GM12878 (cell line): ENCODE measurements at regions not wholly inside any gene's neighbourhood (a gene's known extent, or its start where the extent isn't known, plus 50 kb on each side); places are given as distances from the start of the nearest gene placed in this dataset.

Experiments
- ATAC-seq: fragments of 200-7000 bp; cut with Tn5 transposase; 3 replicates; pipeline ENCODE4 v1.9.1; 2020; ENCODE audit warnings: mild to moderate bottlenecking, moderate library complexity
- BruUV-seq: library from RNA; stranded (reverse); fragments of 400-500 nt; replicated peaks from 2 replicates; lab custom pipeline; 2021; lab: Mats Ljungman, UMichigan
- CTCF ChIA-PET: fragments of 300-600 bp; sonication (Branson Sonifier 250); formaldehyde crosslinking; extraction: SDS; loops from one replicate; lab custom pipeline; 2021; ENCODE audit warnings: inconsistent platforms; lab: Yijun Ruan, JAX
- POLR2A ChIA-PET: fragments of 350-600 bp; formaldehyde crosslinking; extraction: SDS; loops from one replicate; lab custom pipeline; 2021; ENCODE audit warnings: inconsistent platforms; lab: Charles Lee
- RAD21 ChIA-PET: fragments of 300-600 bp; sonication (Branson Sonifier 250); formaldehyde crosslinking; loops from one replicate; lab custom pipeline; 2023; ENCODE audit warnings: antibody characterized with exemption; ENCODE audit not compliant: unreplicated experiment; lab: Charles Lee
- SMC1A ChIA-PET: fragments of 300-600 bp; sonication (Branson Sonifier 250); formaldehyde crosslinking; loops from one replicate; lab custom pipeline; 2023; ENCODE audit not compliant: unreplicated experiment, uncharacterized antibody; lab: Charles Lee
- DNase-seq: peaks from one replicate; pipeline ENCODE4 v3.0.0-alpha.2; 2011; ENCODE audit warnings: low read depth, low spot score
- FAIRE-seq: peaks from 3 replicates; lab custom pipeline; 2011; peaks lifted over from hg19 to GRCh38; lab: Jason Lieb, UNC
- H2AFZ ChIP-seq: 2 replicates; pipeline ENCODE4 v1.6.0; 2011; ENCODE audit warnings: low read depth, low read length, control low read depth; ENCODE audit not compliant: control insufficient read depth
- H3K27ac ChIP-seq: 2 replicates; pipeline ENCODE4 v1.5.1; 2011; ENCODE audit warnings: control low read depth; ENCODE audit not compliant: control insufficient read depth, insufficient read depth
- H3K27me3 ChIP-seq, 2 experiments: replicated peaks in 1 of 2; 2 replicates each; pipeline versions ENCODE4 v1.6.0 to v1.6.1; 2011; ENCODE audit warnings: low read length in 1 of 2; ENCODE audit not compliant: control insufficient read depth in 2 of 2, insufficient read depth in 2 of 2
- H3K36me3 ChIP-seq, 2 experiments: 2 replicates each; pipeline ENCODE4 v1.5.1; 2011; ENCODE audit warnings: low read length in 1 of 2; ENCODE audit not compliant: control insufficient read depth in 2 of 2, insufficient read depth in 2 of 2
- H3K4me1 ChIP-seq: 2 replicates; pipeline ENCODE4 v1.6.1; 2011; ENCODE audit warnings: mild to moderate bottlenecking, low read length, moderate library complexity, mixed read lengths; ENCODE audit not compliant: control insufficient read depth, insufficient read depth
- H3K4me2 ChIP-seq: 2 replicates; pipeline ENCODE4 v1.6.0; 2011; ENCODE audit warnings: control low read depth; ENCODE audit not compliant: control insufficient read depth, insufficient read depth
- H3K4me3 ChIP-seq: fragments of 200-600 bp; sonication (generic); 2 replicates; pipeline ENCODE4 v1.5.1; 2016
- H3K79me2 ChIP-seq: 2 replicates; pipeline ENCODE4 v1.6.0; 2011; ENCODE audit warnings: low read length; ENCODE audit not compliant: control insufficient read depth, insufficient read depth
- H3K9ac ChIP-seq: 2 replicates; pipeline ENCODE4 v1.8.0; 2011; ENCODE audit warnings: low read length, control low read depth, mixed read lengths; ENCODE audit not compliant: control insufficient read depth, insufficient read depth
- H3K9me3 ChIP-seq: replicated peaks from 3 replicates; pipeline ENCODE4 v1.5.1; 2011; ENCODE audit warnings: mild to moderate bottlenecking, low read length; ENCODE audit not compliant: control insufficient read depth, insufficient read depth
- H4K20me1 ChIP-seq: 2 replicates; pipeline ENCODE4 v1.6.0; 2011; ENCODE audit not compliant: control insufficient read depth, insufficient read depth
- CBFB ChIP-seq: IDR thresholded peaks from 2 replicates; pipeline ENCODE4 v1.6.1; 2016; ENCODE audit warnings: antibody characterized with exemption, low read depth
- CBX3 ChIP-seq: fragments of 200-600 bp; sonication (generic); IDR thresholded peaks from 2 replicates; pipeline ENCODE4 v1.6.1; 2016; ENCODE audit warnings: low read depth, borderline replicate concordance
- CTCF ChIP-seq, 3 experiments: IDR thresholded peaks in 2 of 3; conservative IDR thresholded peaks in 1 of 3; 2 replicates each; pipeline ENCODE4 v1.5.1; 2011; ENCODE audit warnings: low read depth in 3 of 3, low read length in 3 of 3, mild to moderate bottlenecking in 3 of 3, control low read depth in 2 of 3, moderate library complexity in 2 of 3, inconsistent platforms in 1 of 3, mixed read lengths in 1 of 3; ENCODE audit not compliant: control insufficient read depth in 2 of 3, insufficient read depth in 1 of 3; ENCODE audit errors: extremely low read depth in 1 of 3
- E2F8 ChIP-seq: fragments of 450-650 bp; IDR thresholded peaks from 2 replicates; pipeline ENCODE4 v1.6.1; 2018; ENCODE audit warnings: mild to moderate bottlenecking, low read depth, moderate library complexity; ENCODE audit not compliant: partially characterized antibody
- ETV6 ChIP-seq, 2 experiments: fragments of 450-650 bp in 1 of 2; IDR thresholded peaks in 1 of 2; conservative IDR thresholded peaks in 1 of 2; 2 replicates each; pipeline ENCODE4 v1.6.1; 2014; ENCODE audit warnings: antibody characterized with exemption in 1 of 2, borderline replicate concordance in 1 of 2, low read depth in 1 of 2, mild to moderate bottlenecking in 1 of 2, moderate library complexity in 1 of 2
- MXI1 ChIP-seq: fragments of 150-350 bp; IDR thresholded peaks from 2 replicates; pipeline ENCODE4 v1.6.1; 2011; ENCODE audit warnings: low read depth, mild to moderate bottlenecking, inconsistent platforms, low read length, improper control_type of control experiment
- NFYB ChIP-seq: IDR thresholded peaks from 2 replicates; pipeline ENCODE4 v1.6.1; 2011; ENCODE audit warnings: low read depth, mild to moderate bottlenecking, low read length, improper control_type of control experiment, moderate library complexity; ENCODE audit not compliant: insufficient read depth
- NR2F1 ChIP-seq: fragments of 450-650 bp; conservative IDR thresholded peaks from 2 replicates; pipeline ENCODE4 v1.6.1; 2017; ENCODE audit warnings: mild to moderate bottlenecking
- PAX5 ChIP-seq: IDR thresholded peaks from 2 replicates; pipeline ENCODE4 v1.6.1; 2011; ENCODE audit warnings: low read depth, low read length, borderline replicate concordance
- RCOR1 ChIP-seq: conservative IDR thresholded peaks from 2 replicates; pipeline ENCODE4 v1.6.1; 2012; ENCODE audit warnings: low read depth, low read length, improper control_type of control experiment
- RELA ChIP-seq: fragments of 450-650 bp; IDR thresholded peaks from 2 replicates; pipeline ENCODE4 v1.8.0; 2014; ENCODE audit warnings: borderline replicate concordance; ENCODE audit not compliant: partially characterized antibody
- REST ChIP-seq: IDR thresholded peaks from 2 replicates; pipeline ENCODE4 v1.6.1; 2012; ENCODE audit warnings: mild to moderate bottlenecking, low read depth, low read length
- TCF3 ChIP-seq: IDR thresholded peaks from 2 replicates; pipeline ENCODE4 v1.6.1; 2012; ENCODE audit warnings: low read depth, mild to moderate bottlenecking, low read length, borderline replicate concordance; ENCODE audit not compliant: insufficient read depth
- WRNIP1 ChIP-seq: IDR thresholded peaks from 2 replicates; pipeline ENCODE4 v1.6.1; 2011; ENCODE audit warnings: low read depth, low read length, improper control_type of control experiment, borderline replicate concordance
- ZBTB33 ChIP-seq: fragments of 450-650 bp; IDR thresholded peaks from 2 replicates; pipeline ENCODE4 v1.6.1; 2017; ENCODE audit warnings: mild to moderate bottlenecking
- WGBS: methylation state at CpG from one replicate; pipeline ENCODE4 v1.1.6; 2016; ENCODE audit warnings: low lambda C conversion rate; ENCODE audit not compliant: insufficient replicate concordance, insufficient coverage; ENCODE audit errors: missing lambda C conversion rate; 5-methylcytosine and 5-hydroxymethylcytosine counted together
- in situ Hi-C: fragments of 300-500 bp; cut with MboI; formaldehyde crosslinking; loops from 9 replicates; pipeline ENCODE4 v1.14.3; 2018; ENCODE audit warnings: mixed read lengths
- intact Hi-C: fragments of 100-400 bp; cut with micrococcal nuclease; formaldehyde crosslinking; loops from one replicate; pipeline ENCODE4 v1.14.2; 2022; ENCODE audit not compliant: unreplicated experiment

- FAIRE-seq: no peak
- intact Hi-C loops (no loop called here), in situ Hi-C loops (no loop called here)
- POLR2A ChIA-PET: no interaction called here
- 12% methylated on average over 4 of the region's 4 CpGs for WGBS
- Histone ChIP-seq H3K27me3 (no peaks in the 10 kb centered on the region), H3K9ac (no peak overlapping the region), H2AFZ (no peak overlapping the region), H3K4me2 (no peak overlapping the region), H3K79me2 (no peaks in the 10 kb centered on the region), H4K20me1 (no peaks in the 10 kb centered on the region), H3K4me3 (no peak overlapping the region), H3K9me3 (no peaks in the 10 kb centered on the region), H3K36me3 (no peaks in the 10 kb centered on the region), H3K27ac (no peak overlapping the region), H3K4me1 (no peaks in the 10 kb centered on the region)
- CTCF ChIA-PET: no interaction called here
- RAD21 ChIA-PET: no interaction called here
- no peak for ATAC-seq
- DNase-seq: no peak
- SMC1A ChIA-PET: no interaction called here
- BruUV-seq: no TSS peak
- TF ChIP-seq RCOR1 (no peak), E2F8 (no peak), NR2F1 (no peak), CTCF (IDR thresholded peaks at IDR 0.05 in 2 of 3, conservative IDR thresholded peaks at IDR 0.05 in 1 of 3; ENCODE audit: control insufficient read depth in 2 of 3, extremely low read depth in 1 of 3, insufficient read depth in 1 of 3, low read depth in 3 of 3, low read length in 3 of 3) (no peak), NFYB (no peak), REST (no peak), ETV6 (conservative IDR thresholded peaks at IDR 0.05 in 1 of 2, IDR thresholded peaks at IDR 0.05 in 1 of 2; ENCODE audit: borderline replicate concordance in 1 of 2, low read depth in 1 of 2) (no peak), TCF3 (no peak), CBX3 (no peak), WRNIP1 (no peak), RELA (no peak), CBFB (no peak), ZBTB33 (no peak), MXI1 (no peak), PAX5 (no peak)
These were observed 282.5 kb upstream of the PCDH10 start for GRCh38 chr4:132866616-132867015.
